C4-2B (cell line): ENCODE measurements at regions not wholly inside any gene's neighbourhood (a gene's known extent, or its start where the extent isn't known, plus 50 kb on each side); places are given as distances from the start of the nearest gene placed in this dataset.

Source experiments
- CTCF ChIP-seq: fragments of 450-650 bp; conservative IDR thresholded peaks from 2 replicates; pipeline ENCODE4 v1.5.1; 2017; ENCODE audit warnings: mild to moderate bottlenecking
- ZFX ChIP-seq: fragments of 450-650 bp; IDR thresholded peaks from 2 replicates; pipeline ENCODE4 v1.6.1; 2017

GRCh38 chr12:75666126-75666938 lies 154.9 kb upstream of the KRR1 start:
- TF ChIP-seq CTCF (no peak), ZFX (no peak)
